GM15510 (cell line): ENCODE measurements at regions not wholly inside any gene's neighbourhood (a gene's known extent, or its start where the extent isn't known, plus 50 kb on each side); places are given as distances from the start of the nearest gene placed in this dataset.

Experiments
- POLR2A ChIP-seq: IDR thresholded peaks from 3 replicates; pipeline ENCODE4 v1.6.1; 2011; ENCODE audit warnings: borderline replicate concordance; ENCODE audit not compliant: insufficient read length; ENCODE audit errors: extremely low read depth

- no peak for TF ChIP-seq POLR2A
Observed at GRCh38 chr22:48080316-48081165, 1318.1 kb downstream of the TBC1D22A start.

DNA sequence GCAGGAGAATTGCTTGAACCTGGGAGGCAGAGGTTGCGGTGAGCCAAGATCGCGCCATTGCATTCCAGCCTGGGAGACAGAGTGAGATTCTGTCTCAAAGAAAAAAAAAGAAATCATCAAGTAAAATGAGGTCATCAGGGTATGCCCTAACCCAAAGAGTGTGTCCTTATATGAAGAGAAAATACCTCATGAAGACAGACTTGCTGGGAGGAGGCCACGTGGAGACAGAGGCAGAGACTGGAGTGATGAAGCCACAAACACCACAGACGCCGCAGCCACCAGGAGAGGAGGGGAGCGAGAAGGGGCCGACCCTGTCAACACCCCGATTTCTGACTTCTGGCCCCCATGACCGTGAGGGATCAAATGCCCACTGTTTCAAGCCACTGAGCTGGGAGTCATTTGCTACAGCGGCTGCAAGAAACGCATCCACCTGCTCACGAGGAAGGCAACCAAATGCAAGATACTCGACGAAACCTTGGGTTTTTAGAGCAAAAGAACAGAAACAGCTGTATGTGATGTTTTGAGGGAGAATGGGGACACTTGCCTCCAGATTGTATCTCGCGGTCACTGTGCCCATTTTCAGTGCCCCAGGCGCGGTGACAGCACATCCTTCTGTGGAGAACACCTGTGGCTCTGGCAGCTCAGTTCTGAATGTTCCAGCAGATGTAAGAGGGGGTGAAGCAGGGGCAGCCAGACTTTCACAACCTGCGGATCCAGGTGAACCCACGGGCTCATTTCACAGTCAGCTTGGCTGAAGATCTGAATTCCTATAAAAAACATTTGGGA, 1317.2 kb downstream of the TBC1D22A start:
- no peak for TF ChIP-seq POLR2A

DNA sequence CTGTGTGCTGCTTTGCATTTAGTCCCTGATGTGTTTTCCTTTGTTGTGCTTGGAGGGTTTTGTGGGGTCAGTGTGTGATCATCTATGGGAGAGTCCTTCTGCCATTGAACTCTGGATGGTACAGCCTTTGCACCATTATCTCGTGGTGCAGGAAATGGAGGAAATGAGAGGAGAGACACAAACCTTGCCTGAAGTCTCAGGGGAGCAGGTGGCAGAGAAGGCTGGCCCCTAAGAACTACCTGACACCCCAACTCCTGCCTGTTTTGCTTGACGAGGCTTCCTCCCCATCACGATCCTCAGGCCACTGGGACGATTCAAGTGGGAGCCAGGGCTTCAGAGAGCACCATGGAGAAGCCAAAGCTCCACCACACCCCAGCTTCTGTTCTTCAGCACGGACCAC, 1316.4 kb downstream of the TBC1D22A start:
- no peak for TF ChIP-seq POLR2A

DNA sequence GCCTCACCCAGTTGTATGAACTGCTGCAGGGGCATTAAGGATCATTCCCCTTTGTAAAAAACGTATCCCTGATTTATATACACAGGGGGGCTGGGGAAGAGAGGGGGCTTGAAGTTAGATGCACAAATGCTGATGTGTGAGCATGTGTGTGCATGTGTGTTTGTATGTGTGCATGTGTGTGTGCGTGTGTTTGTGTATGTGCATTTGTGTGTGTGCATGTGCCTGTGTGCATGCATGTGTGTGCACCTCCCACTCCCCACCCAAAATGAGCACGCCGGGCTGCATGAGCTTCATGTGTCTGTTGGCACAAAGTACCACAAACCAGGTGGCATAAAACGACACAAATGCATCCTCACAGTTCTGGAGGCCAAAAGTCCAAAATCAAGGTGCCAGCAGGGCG, 1315.2 kb downstream of the TBC1D22A start:
- no peak for TF ChIP-seq POLR2A

- TF ChIP-seq POLR2A, result no peak
Observed at GRCh38 chr22:48076008-48076407, 1313.6 kb downstream of the TBC1D22A start.

- no peak for TF ChIP-seq POLR2A
Observed at GRCh38 chr22:48075604-48076003, 1313.2 kb downstream of the TBC1D22A start.

DNA sequence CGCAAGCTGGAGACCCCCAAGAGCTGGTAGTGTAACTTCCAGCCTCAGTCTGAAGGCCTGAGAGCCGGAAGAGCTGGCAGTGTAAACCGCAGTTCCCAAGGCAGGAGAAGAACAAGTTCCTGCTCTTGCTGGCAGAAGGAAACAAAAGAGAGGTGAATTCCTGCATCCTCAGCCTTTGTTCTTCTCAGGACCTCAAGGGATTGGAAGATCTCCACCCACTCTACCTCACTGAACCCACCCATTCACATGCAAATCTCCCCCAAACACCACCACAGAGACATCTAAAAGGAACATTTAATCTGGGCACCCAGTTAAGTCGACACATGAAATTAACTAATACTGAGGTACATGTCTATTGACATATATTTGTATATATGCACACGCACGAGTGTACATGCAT, 1310.3 kb downstream of the TBC1D22A start:
- TF ChIP-seq POLR2A, result no peak

DNA sequence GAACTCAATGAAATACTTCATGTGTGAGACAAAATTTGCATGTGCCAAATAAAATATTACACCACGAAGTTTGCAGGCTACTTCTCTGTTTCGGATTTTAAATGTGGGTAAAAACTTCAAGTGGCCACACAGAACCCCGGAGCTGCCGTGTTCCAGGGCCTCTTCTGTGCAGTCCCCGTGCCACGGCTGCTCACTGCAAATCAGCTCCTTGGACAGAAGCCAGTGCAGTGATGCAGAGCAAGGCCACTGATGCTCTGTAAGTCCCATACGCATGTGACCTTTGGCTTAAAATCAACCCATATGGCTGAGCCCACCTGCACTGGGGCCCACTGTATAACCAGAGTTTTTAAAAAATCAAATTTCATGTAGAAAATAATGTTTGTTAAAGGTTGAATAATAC, 1309.4 kb downstream of the TBC1D22A start:
- no peak for TF ChIP-seq POLR2A

DNA sequence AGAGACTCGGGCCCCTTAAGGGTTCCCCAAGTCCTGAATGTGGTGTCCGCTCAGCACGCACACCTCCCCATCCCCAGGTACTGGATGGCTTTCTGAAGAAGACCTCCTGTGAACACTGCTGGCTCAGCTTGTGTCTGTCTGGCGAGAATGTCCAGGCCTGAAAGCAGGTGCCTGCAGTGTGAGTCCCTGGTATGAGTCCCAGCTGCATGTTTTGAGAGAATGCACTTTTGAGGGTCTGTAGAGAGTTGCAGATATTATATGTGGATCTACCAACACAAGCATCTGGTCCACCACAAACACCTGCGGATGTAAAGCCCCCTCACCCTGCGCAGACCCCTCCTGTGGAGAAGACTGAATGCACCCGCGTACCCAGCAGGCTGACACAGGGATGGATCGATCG, 1308.9 kb downstream of the TBC1D22A start:
- TF ChIP-seq POLR2A, result no peak

DNA sequence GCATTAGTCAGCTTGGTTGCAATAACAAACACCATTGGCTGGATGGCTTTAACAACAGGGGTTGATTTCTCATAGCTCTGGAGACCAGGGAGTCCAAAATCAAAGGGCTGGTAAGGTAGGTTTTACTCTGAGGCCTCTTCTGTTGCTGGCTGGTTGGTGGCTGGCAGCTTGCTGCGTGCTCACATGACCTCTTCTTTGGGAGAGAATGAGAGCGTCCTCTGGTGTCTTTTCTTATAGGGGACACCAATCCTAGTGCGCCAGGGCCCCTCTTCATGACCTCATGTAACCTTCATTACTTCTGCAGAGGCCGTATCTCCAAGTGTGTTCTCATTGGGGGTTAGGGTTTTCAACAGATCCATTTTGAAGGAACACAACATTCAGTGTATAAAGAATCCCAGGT, 1308.3 kb downstream of the TBC1D22A start:
- no peak for TF ChIP-seq POLR2A

- TF ChIP-seq POLR2A, result no peak
Observed at GRCh38 chr22:48070083-48070482, 1307.6 kb downstream of the TBC1D22A start.

- no peak for TF ChIP-seq POLR2A
Observed at GRCh38 chr22:48069256-48069655, 1306.8 kb downstream of the TBC1D22A start.

GRCh38 chr22:48068323-48068885, 1306.0 kb downstream of the TBC1D22A start:
- TF ChIP-seq POLR2A, result no peak

DNA sequence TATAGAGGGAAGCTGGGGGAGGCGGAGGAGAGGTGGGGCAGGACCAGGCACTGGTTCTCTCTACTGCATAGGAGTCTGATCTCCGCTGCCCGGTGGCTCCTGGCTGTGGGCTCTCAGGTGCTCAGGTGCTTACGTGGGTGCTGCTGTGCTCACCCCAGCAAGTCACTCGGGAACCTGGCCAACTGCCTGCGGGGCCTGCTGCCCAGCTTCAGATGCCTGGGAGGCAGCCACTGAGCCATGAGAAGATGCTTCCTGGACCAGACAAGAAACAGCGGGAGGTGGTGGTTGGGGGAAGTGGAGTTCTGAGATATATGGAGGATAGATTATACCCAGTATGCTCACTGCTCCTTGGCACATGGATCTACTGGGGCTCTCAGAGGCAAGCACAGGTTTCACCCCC, 1303.4 kb downstream of the TBC1D22A start:
- no peak for TF ChIP-seq POLR2A

- no peak for TF ChIP-seq POLR2A
Observed at GRCh38 chr22:48061726-48062125, 1299.3 kb downstream of the TBC1D22A start.
